ENCODE measurements at regions not wholly inside any gene's neighbourhood (a gene's known extent, or its start where the extent isn't known, plus 50 kb on each side); places are given as distances from the start of the nearest gene placed in this dataset.

DNA sequence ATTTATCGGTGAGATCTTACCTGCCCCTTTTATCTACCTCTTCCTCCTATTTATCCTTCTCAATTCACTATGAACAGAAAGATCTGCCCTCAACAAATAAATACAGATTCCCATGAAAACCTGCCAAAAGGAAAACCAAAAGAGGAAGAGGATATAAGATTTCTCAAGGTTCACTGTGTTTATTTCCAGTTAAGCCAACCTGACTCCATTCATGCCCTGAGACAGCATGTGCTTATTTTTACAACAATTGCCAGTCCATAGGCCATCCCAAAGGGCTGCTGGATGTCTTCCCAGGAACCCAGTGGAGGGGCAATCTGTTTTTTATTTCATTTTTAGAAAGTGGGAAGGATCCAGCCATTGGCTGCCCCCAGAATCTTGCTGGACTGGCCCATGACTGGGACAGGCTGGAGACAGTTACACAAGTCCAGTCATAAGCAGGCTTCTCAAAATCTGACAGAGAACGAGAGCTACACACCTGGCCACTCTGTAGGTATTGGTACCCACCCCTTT is 209.1 kb downstream of the IRS2 start:
- Histone ChIP-seq H3K4me1 (no peaks in the 10 kb centered on the region), H3K4me3 (no peak overlapping the region), H3K27me3 (no peaks in the 10 kb centered on the region), H3K27ac (no peak overlapping the region), H3K9me3 (no peaks in the 10 kb centered on the region), H3K36me3 (no peaks in the 10 kb centered on the region)
- TF ChIP-seq, protein P1, sequence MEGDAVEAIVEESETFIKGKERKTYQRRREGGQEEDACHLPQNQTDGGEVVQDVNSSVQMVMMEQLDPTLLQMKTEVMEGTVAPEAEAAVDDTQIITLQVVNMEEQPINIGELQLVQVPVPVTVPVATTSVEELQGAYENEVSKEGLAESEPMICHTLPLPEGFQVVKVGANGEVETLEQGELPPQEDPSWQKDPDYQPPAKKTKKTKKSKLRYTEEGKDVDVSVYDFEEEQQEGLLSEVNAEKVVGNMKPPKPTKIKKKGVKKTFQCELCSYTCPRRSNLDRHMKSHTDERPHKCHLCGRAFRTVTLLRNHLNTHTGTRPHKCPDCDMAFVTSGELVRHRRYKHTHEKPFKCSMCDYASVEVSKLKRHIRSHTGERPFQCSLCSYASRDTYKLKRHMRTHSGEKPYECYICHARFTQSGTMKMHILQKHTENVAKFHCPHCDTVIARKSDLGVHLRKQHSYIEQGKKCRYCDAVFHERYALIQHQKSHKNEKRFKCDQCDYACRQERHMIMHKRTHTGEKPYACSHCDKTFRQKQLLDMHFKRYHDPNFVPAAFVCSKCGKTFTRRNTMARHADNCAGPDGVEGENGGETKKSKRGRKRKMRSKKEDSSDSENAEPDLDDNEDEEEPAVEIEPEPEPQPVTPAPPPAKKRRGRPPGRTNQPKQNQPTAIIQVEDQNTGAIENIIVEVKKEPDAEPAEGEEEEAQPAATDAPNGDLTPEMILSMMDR (IDR thresholded peaks at IDR 0.05): no peak
- DNase-seq (ENCODE audit: low spot score): no peak

DNA sequence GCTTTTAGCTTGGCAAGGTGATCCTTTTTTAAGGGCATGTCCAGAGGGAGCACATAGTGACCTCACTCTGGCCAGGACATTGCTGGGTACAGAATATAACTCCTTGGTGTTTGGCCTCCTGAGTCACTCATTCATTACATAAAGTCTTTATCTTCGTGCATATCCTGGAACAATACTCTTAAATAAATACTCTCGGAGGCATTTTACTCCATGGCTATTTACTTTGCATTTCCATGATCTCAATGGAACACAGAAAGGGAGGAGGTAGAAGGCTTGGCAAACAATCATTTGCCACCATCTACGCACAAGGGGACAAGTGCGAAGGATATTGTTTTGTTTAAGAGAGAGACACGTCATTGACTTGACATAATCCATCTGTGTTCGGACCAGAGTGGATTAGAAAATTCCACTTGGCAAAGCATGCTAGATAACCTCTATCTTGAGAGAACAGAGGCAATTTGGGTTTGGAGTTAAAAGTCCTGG is 210.0 kb downstream of the IRS2 start:
- Histone ChIP-seq H3K36me3 (no peaks in the 10 kb centered on the region), H3K27me3 (no peaks in the 10 kb centered on the region), H3K4me1 (no peaks in the 10 kb centered on the region), H3K4me3 (no peak overlapping the region), H3K27ac (no peak overlapping the region), H3K9me3 (no peaks in the 10 kb centered on the region)
- DNase-seq (ENCODE audit: low spot score): no peak
- TF ChIP-seq, protein P1 (IDR thresholded peaks at IDR 0.05): no peak

DNA sequence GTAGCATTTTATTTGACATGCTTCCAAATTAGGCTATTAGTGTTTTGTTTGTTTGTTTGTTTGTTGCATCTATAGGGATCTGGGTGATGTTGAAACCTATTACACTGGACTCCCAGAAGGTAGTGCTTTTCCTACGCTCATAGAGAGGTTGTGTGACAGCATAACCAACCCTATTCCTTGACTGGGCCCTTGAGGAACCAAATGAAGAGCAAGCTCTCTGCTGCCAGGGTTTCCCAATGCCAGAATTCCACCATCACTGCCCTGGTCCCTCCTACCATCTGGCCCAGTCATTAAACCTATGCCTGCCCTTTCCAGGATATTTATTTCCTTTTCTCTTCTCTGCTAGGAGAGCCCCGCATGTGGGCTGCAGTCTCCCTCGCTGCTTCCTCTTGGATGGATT is 210.6 kb downstream of the IRS2 start:
- Histone ChIP-seq H3K4me1 (no peaks in the 10 kb centered on the region), H3K27ac (no peak overlapping the region), H3K9me3 (no peaks in the 10 kb centered on the region), H3K4me3 (no peak overlapping the region), H3K27me3 (no peaks in the 10 kb centered on the region), H3K36me3 (no peaks in the 10 kb centered on the region)
- TF ChIP-seq, protein P1 (IDR thresholded peaks at IDR 0.05): no peak
- no peak for DNase-seq (ENCODE audit: low spot score)

DNA sequence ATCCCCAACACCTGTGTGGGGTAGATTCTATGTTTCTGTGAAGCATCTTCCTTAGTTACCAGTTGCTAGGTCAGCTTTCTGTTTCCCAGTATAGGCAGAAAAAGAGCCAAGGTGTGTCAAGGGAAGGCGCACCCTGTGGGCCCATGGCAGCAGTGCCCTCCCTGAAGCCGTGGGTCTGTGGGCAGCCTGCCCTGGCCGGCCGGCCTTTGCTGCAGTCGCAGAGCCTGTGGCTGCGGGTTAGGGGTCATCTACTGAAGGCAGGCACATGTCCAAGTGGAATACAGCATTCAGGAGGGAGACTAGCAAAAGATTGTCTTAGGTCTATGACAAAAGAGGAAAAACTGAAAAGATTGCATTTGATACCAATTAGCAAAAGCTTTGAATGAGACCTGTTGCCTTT is 214.0 kb downstream of the IRS2 start:
- Histone ChIP-seq H3K4me3 (no peak overlapping the region), H3K27ac (no peak overlapping the region), H3K4me1 (no peaks in the 10 kb centered on the region), H3K36me3 (no peaks in the 10 kb centered on the region), H3K9me3 (no peaks in the 10 kb centered on the region), H3K27me3 (no peaks in the 10 kb centered on the region)
- TF ChIP-seq, protein P1 (IDR thresholded peaks at IDR 0.05): no peak
- no peak for DNase-seq (ENCODE audit: low spot score)

DNA sequence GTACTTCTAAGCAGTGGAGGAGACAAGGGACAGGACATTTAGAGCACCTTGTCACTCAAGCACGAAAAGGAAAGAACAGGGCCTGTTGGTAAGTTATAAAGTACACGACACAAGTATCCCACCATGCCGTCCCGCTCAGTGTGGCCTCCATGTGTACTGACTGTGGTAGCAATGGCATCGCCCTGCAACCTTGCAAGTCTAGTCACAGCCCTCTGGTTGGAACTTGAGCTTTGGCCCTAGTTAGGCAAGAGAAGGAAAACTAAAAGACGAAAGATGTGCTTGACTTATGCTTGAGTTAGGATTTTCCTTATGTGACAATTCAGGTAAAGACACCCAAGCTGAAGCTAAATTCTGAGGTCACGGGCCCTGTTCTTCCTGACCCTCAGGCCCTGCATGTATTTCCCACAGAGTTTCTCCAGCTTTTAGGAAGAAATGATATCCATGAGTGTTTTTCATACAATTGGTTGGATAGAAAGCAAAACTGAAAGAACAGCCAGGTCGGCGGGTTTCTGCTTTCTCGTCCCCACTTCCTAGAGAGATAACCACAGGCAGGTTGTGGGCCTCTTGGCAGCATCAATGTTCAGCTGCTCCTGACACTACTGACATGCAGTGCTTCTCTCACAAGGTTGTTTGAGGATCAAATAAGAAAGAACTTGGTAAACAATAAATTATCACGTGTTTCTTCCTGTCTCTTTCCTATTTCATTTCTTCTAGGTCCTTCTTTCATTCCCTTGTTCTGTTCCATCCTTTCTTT is 216.2 kb downstream of the IRS2 start:
- Histone ChIP-seq H3K27me3 (no peaks in the 10 kb centered on the region), H3K4me3 (no peak overlapping the region), H3K36me3 (no peaks in the 10 kb centered on the region), H3K9me3 (no peaks in the 10 kb centered on the region), H3K4me1 (no peaks in the 10 kb centered on the region), H3K27ac (no peak overlapping the region)
- TF ChIP-seq, protein P1 (IDR thresholded peaks at IDR 0.05): no peak
- no peak for DNase-seq (ENCODE audit: low spot score)
